ENCODE measurements at regions not wholly inside any gene's neighbourhood (a gene's known extent, or its start where the extent isn't known, plus 50 kb on each side); places are given as distances from the start of the nearest gene placed in this dataset.

DNA sequence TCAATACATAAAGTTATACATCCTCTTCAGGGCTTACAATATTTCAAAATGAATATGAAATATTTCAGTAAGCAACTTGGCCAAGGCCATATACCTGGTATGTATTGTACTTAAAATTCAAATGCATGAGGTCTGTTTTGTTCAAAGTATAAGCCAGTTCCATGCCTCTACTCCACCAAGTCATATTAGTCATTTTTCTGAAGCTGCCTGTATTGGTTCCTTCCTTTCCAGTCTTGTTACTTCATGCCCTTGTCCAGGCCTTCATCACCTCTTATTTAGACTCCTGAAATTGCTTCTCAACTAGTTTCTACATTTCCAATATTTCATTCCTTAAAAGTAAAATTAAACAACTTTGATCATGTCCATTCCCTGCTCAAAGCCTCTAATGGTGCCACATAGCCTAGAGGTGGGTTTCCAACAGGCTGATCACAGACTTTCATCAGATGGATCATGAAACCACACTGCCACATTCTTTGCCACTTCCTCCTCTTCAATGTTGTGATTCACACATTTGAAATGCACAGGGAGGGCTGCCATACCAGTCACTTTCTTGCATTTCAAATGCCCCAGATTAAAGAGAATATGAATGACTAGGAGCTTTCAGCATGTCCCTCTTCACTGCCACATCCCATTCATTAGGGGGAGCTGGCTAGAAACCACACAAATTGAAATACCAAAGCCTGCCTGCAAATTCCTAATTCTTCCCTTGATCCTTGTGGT lies 424.1 kb upstream of the DACH1 start (continued):
- TF ChIP-seq ZFP36L2 (CRISPR knock-in tag; IDR thresholded peaks at IDR 0.05) (no peak), SMYD3 (CRISPR knock-in tag; IDR thresholded peaks at IDR 0.05) (no peak), GTF3A (CRISPR knock-in tag; conservative IDR thresholded peaks at IDR 0.05) (no peak), HHEX (CRISPR knock-in tag; IDR thresholded peaks at IDR 0.05) (no peak), ZNF569 (CRISPR knock-in tag; IDR thresholded peaks at IDR 0.05; ENCODE audit: borderline replicate concordance) (no peak), SCMH1 (CRISPR knock-in tag; IDR thresholded peaks at IDR 0.05; ENCODE audit: borderline replicate concordance) (no peak)
- TF ChIP-seq, protein P1, sequence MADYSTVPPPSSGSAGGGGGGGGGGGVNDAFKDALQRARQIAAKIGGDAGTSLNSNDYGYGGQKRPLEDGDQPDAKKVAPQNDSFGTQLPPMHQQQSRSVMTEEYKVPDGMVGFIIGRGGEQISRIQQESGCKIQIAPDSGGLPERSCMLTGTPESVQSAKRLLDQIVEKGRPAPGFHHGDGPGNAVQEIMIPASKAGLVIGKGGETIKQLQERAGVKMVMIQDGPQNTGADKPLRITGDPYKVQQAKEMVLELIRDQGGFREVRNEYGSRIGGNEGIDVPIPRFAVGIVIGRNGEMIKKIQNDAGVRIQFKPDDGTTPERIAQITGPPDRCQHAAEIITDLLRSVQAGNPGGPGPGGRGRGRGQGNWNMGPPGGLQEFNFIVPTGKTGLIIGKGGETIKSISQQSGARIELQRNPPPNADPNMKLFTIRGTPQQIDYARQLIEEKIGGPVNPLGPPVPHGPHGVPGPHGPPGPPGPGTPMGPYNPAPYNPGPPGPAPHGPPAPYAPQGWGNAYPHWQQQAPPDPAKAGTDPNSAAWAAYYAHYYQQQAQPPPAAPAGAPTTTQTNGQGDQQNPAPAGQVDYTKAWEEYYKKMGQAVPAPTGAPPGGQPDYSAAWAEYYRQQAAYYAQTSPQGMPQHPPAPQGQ (CRISPR knock-in tag; IDR thresholded peaks at IDR 0.05; ENCODE audit: borderline replicate concordance): no peak

DNA sequence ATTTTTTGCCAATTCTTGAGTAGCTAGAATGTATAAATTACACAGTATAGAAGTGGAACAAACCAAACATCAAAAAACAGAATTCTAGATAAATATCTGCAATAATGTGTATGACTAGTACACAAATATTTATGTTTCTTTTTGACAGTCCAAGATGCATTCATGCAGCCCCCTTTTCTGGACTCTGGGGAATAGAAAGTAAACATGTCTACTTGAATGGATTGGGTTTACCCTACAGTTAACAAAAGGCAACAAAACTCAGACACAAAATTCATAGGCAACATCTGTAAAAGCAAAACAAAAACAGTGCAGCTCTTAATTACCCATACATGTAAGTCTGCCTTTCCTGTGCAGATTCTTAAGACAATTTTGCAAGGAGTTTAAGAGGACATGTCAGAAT lies 419.4 kb upstream of the DACH1 start:
- intact Hi-C loops (cut with micrococcal nuclease; ENCODE audit: unreplicated experiment) (no loop called here), in situ Hi-C loops (cut with HindIII; ENCODE audit: extremely low pct_ligation_motif_present, low pct_unique_long_range_greater_than_20kb) (no loop called here)
- Histone ChIP-seq H3K36me3 (replicated peaks in 1 of 2; ENCODE audit: control insufficient read depth in 1 of 2, insufficient read depth in 2 of 2, low read length in 2 of 2) (no peaks in the 10 kb centered on the region), H2AFZ (ENCODE audit: low read length) (no peak overlapping the region), H3K27ac (ENCODE audit: extremely low read length, insufficient read depth, low read length) (no peak overlapping the region), H4K20me1 (ENCODE audit: insufficient read depth, low read length) (no peaks in the 10 kb centered on the region), H3K4me3 (replicated peaks in 1 of 3; ENCODE audit: insufficient read depth in 1 of 3, low read depth in 2 of 3, low read length in 3 of 3) (no peak overlapping the region), H3K79me2 (ENCODE audit: insufficient read depth, low read length) (no peaks in the 10 kb centered on the region), H3K9ac (ENCODE audit: insufficient read depth, low read depth, low read length) (no peak overlapping the region), H3K9me3 (ENCODE audit: low read length) (no peaks in the 10 kb centered on the region; the same call in 1 of the 2 replicates), H3K27me3 (ENCODE audit: control insufficient read depth in 1 of 2, insufficient read depth in 2 of 2, low read length in 2 of 2) (no peaks in the 10 kb centered on the region), H3K4me1 (ENCODE audit: insufficient read depth, low read length) (no peaks in the 10 kb centered on the region), H3K4me2 (ENCODE audit: low read depth, low read length) (no peak overlapping the region)
- CTCF ChIA-PET (ENCODE audit: low intra/inter-chr PET ratio, low total read pairs): no interaction called here
- POLR2A ChIA-PET: no interaction called here
- FAIRE-seq (no peak), ATAC-seq (no peak), DNase-seq (ENCODE audit: low spot score) (no peak)
- TF ChIP-seq ZNF354B (CRISPR knock-in tag; IDR thresholded peaks at IDR 0.05): no peak
- TF ChIP-seq KDM5A (IDR thresholded peaks at IDR 0.05; ENCODE audit: borderline replicate concordance, low read length): no peak
- TF ChIP-seq ZNF709 (CRISPR knock-in tag; IDR thresholded peaks at IDR 0.05): no peak
- no peak for TF ChIP-seq POLR2A (IDR thresholded peaks at IDR 0.05; ENCODE audit: insufficient read depth in 1 of 2, low read depth in 2 of 2, low read length in 2 of 2)
- TF ChIP-seq, protein P2, sequence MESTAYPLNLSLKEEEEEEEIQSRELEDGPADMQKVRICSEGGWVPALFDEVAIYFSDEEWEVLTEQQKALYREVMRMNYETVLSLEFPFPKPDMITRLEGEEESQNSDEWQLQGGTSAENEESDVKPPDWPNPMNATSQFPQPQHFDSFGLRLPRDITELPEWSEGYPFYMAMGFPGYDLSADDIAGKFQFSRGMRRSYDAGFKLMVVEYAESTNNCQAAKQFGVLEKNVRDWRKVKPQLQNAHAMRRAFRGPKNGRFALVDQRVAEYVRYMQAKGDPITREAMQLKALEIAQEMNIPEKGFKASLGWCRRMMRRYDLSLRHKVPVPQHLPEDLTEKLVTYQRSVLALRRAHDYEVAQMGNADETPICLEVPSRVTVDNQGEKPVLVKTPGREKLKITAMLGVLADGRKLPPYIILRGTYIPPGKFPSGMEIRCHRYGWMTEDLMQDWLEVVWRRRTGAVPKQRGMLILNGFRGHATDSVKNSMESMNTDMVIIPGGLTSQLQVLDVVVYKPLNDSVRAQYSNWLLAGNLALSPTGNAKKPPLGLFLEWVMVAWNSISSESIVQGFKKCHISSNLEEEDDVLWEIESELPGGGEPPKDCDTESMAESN (CRISPR knock-in tag; conservative IDR thresholded peaks at IDR 0.05): no peak
- TF ChIP-seq, protein P3, sequence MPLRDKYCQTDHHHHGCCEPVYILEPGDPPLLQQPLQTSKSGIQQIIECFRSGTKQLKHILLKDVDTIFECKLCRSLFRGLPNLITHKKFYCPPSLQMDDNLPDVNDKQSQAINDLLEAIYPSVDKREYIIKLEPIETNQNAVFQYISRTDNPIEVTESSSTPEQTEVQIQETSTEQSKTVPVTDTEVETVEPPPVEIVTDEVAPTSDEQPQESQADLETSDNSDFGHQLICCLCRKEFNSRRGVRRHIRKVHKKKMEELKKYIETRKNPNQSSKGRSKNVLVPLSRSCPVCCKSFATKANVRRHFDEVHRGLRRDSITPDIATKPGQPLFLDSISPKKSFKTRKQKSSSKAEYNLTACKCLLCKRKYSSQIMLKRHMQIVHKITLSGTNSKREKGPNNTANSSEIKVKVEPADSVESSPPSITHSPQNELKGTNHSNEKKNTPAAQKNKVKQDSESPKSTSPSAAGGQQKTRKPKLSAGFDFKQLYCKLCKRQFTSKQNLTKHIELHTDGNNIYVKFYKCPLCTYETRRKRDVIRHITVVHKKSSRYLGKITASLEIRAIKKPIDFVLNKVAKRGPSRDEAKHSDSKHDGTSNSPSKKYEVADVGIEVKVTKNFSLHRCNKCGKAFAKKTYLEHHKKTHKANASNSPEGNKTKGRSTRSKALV (CRISPR knock-in tag; IDR thresholded peaks at IDR 0.05): no peak
- TF ChIP-seq, protein P4, sequence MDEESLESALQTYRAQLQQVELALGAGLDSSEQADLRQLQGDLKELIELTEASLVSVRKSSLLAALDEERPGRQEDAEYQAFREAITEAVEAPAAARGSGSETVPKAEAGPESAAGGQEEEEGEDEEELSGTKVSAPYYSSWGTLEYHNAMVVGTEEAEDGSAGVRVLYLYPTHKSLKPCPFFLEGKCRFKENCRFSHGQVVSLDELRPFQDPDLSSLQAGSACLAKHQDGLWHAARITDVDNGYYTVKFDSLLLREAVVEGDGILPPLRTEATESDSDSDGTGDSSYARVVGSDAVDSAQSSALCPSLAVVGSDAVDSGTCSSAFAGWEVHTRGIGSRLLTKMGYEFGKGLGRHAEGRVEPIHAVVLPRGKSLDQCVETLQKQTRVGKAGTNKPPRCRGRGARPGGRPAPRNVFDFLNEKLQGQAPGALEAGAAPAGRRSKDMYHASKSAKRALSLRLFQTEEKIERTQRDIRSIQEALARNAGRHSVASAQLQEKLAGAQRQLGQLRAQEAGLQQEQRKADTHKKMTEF (CRISPR knock-in tag; IDR thresholded peaks at IDR 0.05): no peak
- no TSS peak for BruUV-seq (replicated peaks)
